Keratinocyte (primary cell): ENCODE measurements at regions not wholly inside any gene's neighbourhood (a gene's known extent, or its start where the extent isn't known, plus 50 kb on each side); places are given as distances from the start of the nearest gene placed in this dataset.
"Not testable (repeated sequence)": the region's sequence is repeated elsewhere in the genome, so short reads cannot be mapped to it uniquely, and the experiment has no call there.

Experiments
- DNase-seq: peaks from one replicate; pipeline ENCODE4 v3.0.0-alpha.2; 2011; ENCODE audit warnings: low read depth, missing footprints, low spot score
- FAIRE-seq: peaks from 2 replicates; lab custom pipeline; 2011; peaks lifted over from hg19 to GRCh38; lab: Jason Lieb, UNC
- H2AFZ ChIP-seq: 2 replicates; pipeline ENCODE4 v1.6.0; 2012; ENCODE audit warnings: low read length, control low read depth, inconsistent platforms; ENCODE audit not compliant: control insufficient read depth
- H3K27ac ChIP-seq: 2 replicates; pipeline ENCODE4 v1.5.1; 2011; ENCODE audit warnings: low read length; ENCODE audit not compliant: control insufficient read depth, insufficient read depth
- H3K27me3 ChIP-seq: 3 replicates; pipeline ENCODE4 v1.6.0; 2011; ENCODE audit warnings: low read length; ENCODE audit not compliant: control insufficient read depth, insufficient read depth; ENCODE audit errors: extremely low read depth
- H3K36me3 ChIP-seq, 2 experiments: 2 replicates in 1 of 2; 3 replicates in 1 of 2; pipeline ENCODE4 v1.5.1; 2011; ENCODE audit warnings: low read length in 2 of 2, mild to moderate bottlenecking in 1 of 2; ENCODE audit not compliant: control insufficient read depth in 2 of 2, insufficient read depth in 2 of 2; ENCODE audit errors: extremely low read depth in 1 of 2
- H3K4me1 ChIP-seq: 3 replicates; pipeline ENCODE4 v1.5.1; 2011; ENCODE audit warnings: low read length; ENCODE audit not compliant: control insufficient read depth, insufficient read depth; ENCODE audit errors: extremely low read depth
- H3K4me2 ChIP-seq: 3 replicates; pipeline ENCODE4 v1.6.0; 2011; ENCODE audit warnings: low read depth, low read length; ENCODE audit not compliant: control insufficient read depth, insufficient read depth; ENCODE audit errors: extremely low read depth
- H3K4me3 ChIP-seq, 3 experiments: fragments of 200-600 bp in 1 of 3; sonication (generic) in 1 of 3; 2 replicates in 2 of 3; 3 replicates in 1 of 3; pipeline ENCODE4 v1.5.1; 2011 to 2016; ENCODE audit warnings: low read length in 3 of 3, mild to moderate bottlenecking in 3 of 3, control low read depth in 2 of 3, inconsistent platforms in 1 of 3, low read depth in 1 of 3, mixed read lengths in 1 of 3, mixed run types in 1 of 3, moderate library complexity in 1 of 3; ENCODE audit not compliant: control insufficient read depth in 2 of 3, insufficient read depth in 2 of 3; ENCODE audit errors: extremely low read depth in 1 of 3
- H3K79me2 ChIP-seq: 2 replicates; pipeline ENCODE4 v1.6.0; 2012; ENCODE audit warnings: low read length; ENCODE audit not compliant: control insufficient read depth, insufficient read depth
- H3K9ac ChIP-seq: 3 replicates; pipeline ENCODE4 v1.6.0; 2011; ENCODE audit warnings: low read length; ENCODE audit not compliant: control insufficient read depth, insufficient read depth; ENCODE audit errors: extremely low read depth
- H3K9me1 ChIP-seq: 3 replicates; pipeline ENCODE4 v1.6.0; 2011; ENCODE audit warnings: low read length; ENCODE audit not compliant: control insufficient read depth, insufficient read depth; ENCODE audit errors: extremely low read depth
- H3K9me3 ChIP-seq: 2 replicates; pipeline ENCODE4 v1.5.1; 2012; ENCODE audit warnings: low read depth, low read length; ENCODE audit not compliant: control insufficient read depth
- H4K20me1 ChIP-seq: 3 replicates; pipeline ENCODE4 v1.6.0; 2011; ENCODE audit warnings: low read length; ENCODE audit not compliant: control insufficient read depth, insufficient read depth; ENCODE audit errors: extremely low read depth
- EZH2 ChIP-seq: IDR thresholded peaks from one replicate; pipeline ENCODE4 v1.6.1; 2012; ENCODE audit warnings: inconsistent platforms, mild to moderate bottlenecking, low read length, moderate library complexity
- dilution Hi-C: fragments of 300-500 bp; cut with MboI; formaldehyde crosslinking; loops from one replicate; pipeline ENCODE4 v1.7.0; 2020; ENCODE audit warnings: low sequenced_read_pairs; ENCODE audit not compliant: extremely low pct_ligation_motif_present
- TF ChIP-seq, protein P1 (sequence below), 3 experiments: IDR thresholded peaks in 1 of 3; conservative IDR thresholded peaks in 1 of 3; optimal IDR thresholded peaks in 1 of 3; 2 replicates in 2 of 3; 3 replicates in 1 of 3; pipeline versions ENCODE3 to v1.5.1; 2011; ENCODE audit warnings: low read length in 3 of 3, mild to moderate bottlenecking in 3 of 3, moderate library complexity in 2 of 3, control low read depth in 1 of 3, inconsistent platforms in 1 of 3; ENCODE audit not compliant: insufficient read depth in 2 of 3; ENCODE audit errors: extremely low read depth in 1 of 3

DNA sequence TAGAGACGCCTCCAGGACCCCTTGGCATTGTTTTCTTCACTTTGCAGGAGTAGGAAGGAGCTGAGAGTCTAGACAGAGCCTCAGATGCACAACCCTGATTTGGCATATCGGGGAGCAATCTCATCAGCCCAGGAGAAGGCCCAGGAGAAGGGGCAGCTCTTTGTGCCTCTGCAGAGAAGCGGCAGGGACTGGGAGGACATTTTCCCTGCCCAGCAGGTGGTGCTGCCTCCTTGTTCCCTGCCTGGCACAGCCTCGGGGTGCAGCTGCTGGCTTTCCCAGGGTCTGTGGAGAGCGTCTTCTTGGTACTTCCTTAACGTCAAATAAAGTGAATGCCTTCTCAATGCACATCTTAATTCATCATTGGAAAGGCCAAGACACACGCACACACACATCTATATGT lies 419.5 kb downstream of the TMEM121 start:
- Histone ChIP-seq H3K4me3 (no peak overlapping the region), H3K4me1 (no peaks in the 10 kb centered on the region), H4K20me1 (no peaks in the 10 kb centered on the region), H2AFZ (no peak overlapping the region), H3K27me3 (no peaks in the 10 kb centered on the region), H3K27ac (no peak overlapping the region), H3K9me1 (no peaks in the 10 kb centered on the region), H3K9ac (no peak overlapping the region), H3K36me3 (no peaks in the 10 kb centered on the region), H3K79me2 (no peaks in the 10 kb centered on the region), H3K9me3 (peaks cover 2% of the 10 kb centered on the region), H3K4me2 (no peak overlapping the region)
- dilution Hi-C loops = no loop called here
- TF ChIP-seq, protein P1, sequence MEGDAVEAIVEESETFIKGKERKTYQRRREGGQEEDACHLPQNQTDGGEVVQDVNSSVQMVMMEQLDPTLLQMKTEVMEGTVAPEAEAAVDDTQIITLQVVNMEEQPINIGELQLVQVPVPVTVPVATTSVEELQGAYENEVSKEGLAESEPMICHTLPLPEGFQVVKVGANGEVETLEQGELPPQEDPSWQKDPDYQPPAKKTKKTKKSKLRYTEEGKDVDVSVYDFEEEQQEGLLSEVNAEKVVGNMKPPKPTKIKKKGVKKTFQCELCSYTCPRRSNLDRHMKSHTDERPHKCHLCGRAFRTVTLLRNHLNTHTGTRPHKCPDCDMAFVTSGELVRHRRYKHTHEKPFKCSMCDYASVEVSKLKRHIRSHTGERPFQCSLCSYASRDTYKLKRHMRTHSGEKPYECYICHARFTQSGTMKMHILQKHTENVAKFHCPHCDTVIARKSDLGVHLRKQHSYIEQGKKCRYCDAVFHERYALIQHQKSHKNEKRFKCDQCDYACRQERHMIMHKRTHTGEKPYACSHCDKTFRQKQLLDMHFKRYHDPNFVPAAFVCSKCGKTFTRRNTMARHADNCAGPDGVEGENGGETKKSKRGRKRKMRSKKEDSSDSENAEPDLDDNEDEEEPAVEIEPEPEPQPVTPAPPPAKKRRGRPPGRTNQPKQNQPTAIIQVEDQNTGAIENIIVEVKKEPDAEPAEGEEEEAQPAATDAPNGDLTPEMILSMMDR (optimal IDR thresholded peaks at IDR 0.05 in 1 of 3, IDR thresholded peaks at IDR 0.05 in 1 of 3, conservative IDR thresholded peaks at IDR 0.05 in 1 of 3; ENCODE audit: extremely low read depth in 1 of 3, insufficient read depth in 2 of 3, low read length in 3 of 3) = no peak
- no peak for TF ChIP-seq EZH2
- no peak for FAIRE-seq
- no peak for DNase-seq

DNA sequence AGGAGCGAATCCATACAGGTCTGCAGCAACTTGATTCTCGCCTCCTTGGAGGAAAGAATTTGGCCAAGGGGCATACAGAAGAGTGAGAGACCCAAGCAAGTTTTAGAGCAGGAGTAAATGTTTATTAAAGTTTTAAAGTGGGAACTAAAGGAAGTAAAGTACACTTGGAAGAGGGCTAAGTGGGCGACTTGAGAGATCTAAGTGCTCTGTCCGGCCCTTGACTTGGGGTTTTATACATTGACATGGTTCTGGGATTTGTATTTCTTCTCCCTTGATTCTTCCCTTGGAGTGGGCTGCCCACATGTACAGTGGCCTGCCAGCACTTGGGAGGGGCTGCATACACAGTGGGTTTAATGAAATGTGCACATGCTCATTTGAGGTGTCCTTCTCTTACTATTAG lies 421.2 kb downstream of the TMEM121 start:
- Histone ChIP-seq H3K27me3 (no peaks in the 10 kb centered on the region), H4K20me1 (no peaks in the 10 kb centered on the region), H3K36me3 (no peaks in the 10 kb centered on the region), H3K9ac (no peak overlapping the region), H3K4me3 (no peak overlapping the region), H3K79me2 (no peaks in the 10 kb centered on the region), H3K4me2 (no peak overlapping the region), H2AFZ (no peak overlapping the region), H3K4me1 (no peaks in the 10 kb centered on the region), H3K27ac (no peak overlapping the region), H3K9me3 (no peaks in the 10 kb centered on the region), H3K9me1 (no peaks in the 10 kb centered on the region)
- TF ChIP-seq EZH2 = no peak
- TF ChIP-seq, protein P1 (optimal IDR thresholded peaks at IDR 0.05 in 1 of 3, IDR thresholded peaks at IDR 0.05 in 1 of 3, conservative IDR thresholded peaks at IDR 0.05 in 1 of 3; ENCODE audit: extremely low read depth in 1 of 3, insufficient read depth in 2 of 3, low read length in 3 of 3) = no peak
- no peak for DNase-seq
- dilution Hi-C loops = no loop called here
- no peak for FAIRE-seq

DNA sequence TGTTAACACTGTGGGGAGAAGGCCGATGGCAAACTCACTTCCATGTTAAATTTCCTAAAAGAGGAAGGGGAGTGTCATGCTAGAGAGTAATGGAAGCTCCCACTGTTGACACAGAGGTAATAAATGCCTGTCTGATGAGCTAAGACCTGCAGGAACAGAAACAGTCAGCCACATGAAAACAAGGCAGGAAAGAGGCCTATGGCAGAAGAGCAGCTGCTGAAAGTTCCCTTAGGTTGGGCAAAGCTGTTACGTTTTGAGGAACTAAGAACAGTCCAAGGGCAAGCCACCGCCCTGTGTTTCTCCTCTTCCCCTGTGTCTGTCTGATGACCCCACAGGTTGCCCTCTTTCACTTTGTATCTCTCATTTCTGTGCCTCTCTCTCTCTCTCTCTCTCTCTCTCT lies 422.6 kb downstream of the TMEM121 start:
- H3K9me3 ChIP-seq, H4K20me1 ChIP-seq, DNase-seq, H3K36me3 ChIP-seq, H2AFZ ChIP-seq, H3K27me3 ChIP-seq, H3K9me1 ChIP-seq, H3K9ac ChIP-seq, H3K27ac ChIP-seq, H3K79me2 ChIP-seq, H3K4me1 ChIP-seq, FAIRE-seq, H3K4me3 ChIP-seq, dilution Hi-C loops, H3K4me2 ChIP-seq: not testable (repeated sequence)

DNA sequence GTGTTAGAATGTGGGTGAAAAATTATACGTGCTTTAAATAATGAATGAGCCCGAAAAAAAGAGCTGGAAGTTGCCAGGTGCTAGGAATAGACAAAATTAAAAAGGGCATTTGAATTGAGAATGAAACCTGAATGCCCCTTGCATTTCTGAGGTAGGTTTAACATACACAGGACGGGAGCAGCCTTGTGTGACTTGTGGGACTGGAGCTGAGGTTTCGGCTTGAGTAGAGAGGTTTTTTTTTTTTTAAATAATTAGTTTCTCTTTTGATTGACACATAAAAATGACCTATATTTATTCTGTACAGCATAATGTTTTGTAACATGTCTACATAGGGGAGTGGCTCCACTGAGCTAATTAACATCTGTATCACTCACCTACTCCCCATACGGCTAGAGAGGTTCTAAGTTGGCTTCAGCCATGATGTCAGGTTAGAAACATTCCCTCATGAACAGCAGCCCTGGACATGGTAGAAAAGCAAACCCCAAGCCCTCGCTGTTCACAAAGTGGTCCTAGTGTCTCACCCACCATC lies 424.0 kb downstream of the TMEM121 start:
- H3K79me2 ChIP-seq, H3K4me2 ChIP-seq, FAIRE-seq, H3K36me3 ChIP-seq, H3K9me1 ChIP-seq, H3K9me3 ChIP-seq, dilution Hi-C loops, H3K27ac ChIP-seq, H4K20me1 ChIP-seq, H3K9ac ChIP-seq, H3K4me3 ChIP-seq, H3K4me1 ChIP-seq, H2AFZ ChIP-seq, H3K27me3 ChIP-seq, DNase-seq: not testable (repeated sequence)
